Fibroblast of the aortic adventitia (primary cell): ENCODE measurements at regions not wholly inside any gene's neighbourhood (a gene's known extent, or its start where the extent isn't known, plus 50 kb on each side); places are given as distances from the start of the nearest gene placed in this dataset.

Experiments used
- DNase-seq: peaks from one replicate; pipeline ENCODE4 v3.0.0-alpha.2; 2010; ENCODE audit warnings: low read depth
- H3K4me3 ChIP-seq: 2 replicates; pipeline ENCODE4 v1.5.1; 2011; ENCODE audit warnings: low read depth, mild to moderate bottlenecking, control low read depth, low read length, moderate library complexity
- TF ChIP-seq, protein P1 (sequence below): IDR thresholded peaks from 2 replicates; pipeline ENCODE4 v1.5.1; 2011; ENCODE audit warnings: mild to moderate bottlenecking, low read length, control low read depth, inconsistent platforms; ENCODE audit not compliant: insufficient read depth

DNA sequence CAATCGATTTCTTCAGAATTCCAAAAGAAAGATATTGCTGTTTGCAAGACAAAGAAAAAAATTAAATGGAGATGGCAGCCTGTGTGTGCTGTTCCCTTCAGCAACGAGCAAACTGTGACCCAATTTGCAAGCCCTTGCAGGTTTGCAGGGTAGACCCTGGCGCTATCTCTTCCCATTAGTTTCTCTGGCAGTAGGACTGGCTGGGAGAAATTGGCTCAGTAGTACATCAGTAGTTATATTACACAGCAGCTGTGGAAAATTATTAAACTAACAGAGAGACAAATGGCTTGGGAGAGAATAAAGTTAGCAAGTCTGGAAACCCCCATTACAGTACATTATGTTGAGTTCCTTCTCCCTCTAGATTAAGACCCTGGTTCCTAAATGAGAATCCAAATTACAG, 116.4 kb upstream of the ITGB1 start:
- TF ChIP-seq, protein P1, sequence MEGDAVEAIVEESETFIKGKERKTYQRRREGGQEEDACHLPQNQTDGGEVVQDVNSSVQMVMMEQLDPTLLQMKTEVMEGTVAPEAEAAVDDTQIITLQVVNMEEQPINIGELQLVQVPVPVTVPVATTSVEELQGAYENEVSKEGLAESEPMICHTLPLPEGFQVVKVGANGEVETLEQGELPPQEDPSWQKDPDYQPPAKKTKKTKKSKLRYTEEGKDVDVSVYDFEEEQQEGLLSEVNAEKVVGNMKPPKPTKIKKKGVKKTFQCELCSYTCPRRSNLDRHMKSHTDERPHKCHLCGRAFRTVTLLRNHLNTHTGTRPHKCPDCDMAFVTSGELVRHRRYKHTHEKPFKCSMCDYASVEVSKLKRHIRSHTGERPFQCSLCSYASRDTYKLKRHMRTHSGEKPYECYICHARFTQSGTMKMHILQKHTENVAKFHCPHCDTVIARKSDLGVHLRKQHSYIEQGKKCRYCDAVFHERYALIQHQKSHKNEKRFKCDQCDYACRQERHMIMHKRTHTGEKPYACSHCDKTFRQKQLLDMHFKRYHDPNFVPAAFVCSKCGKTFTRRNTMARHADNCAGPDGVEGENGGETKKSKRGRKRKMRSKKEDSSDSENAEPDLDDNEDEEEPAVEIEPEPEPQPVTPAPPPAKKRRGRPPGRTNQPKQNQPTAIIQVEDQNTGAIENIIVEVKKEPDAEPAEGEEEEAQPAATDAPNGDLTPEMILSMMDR = no peak
- H3K4me3 ChIP-seq = no peak overlapping the region
- peak; percentile 35 for DNase-seq

DNA sequence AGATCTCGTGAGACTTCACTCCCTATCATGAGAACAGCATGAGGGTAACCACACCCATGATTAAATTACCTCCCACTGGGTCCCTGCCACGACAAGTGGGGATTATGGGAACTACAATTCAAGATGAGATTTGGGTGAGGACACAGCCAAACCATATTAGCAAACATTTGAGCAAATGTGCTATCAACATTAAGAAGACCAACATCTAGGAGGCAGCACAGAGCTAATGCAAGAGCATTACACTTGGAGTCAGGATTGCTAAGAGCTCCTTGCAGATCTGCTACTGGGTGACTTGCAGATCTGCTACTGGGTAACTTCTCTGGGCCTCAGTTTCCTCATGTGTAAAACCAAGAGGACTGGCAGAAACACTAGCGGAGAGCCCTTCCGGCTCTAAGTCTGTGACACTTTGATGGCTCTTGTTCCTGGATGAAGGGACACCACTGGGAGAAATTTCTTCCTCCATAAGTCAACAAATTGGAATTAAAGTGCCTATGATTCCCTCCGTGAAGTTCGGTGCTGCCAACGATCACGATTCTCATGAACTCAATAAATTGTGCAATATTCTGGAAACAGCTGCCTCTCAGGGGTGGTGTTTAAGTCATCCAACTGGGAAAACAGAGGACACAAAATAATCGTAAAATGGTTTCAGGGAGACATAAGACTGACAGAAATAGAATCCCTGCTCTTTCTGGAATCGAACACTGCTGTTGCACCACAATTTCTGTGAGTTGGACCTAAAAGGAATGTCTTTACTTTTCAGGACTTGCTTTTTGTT, 115.8 kb upstream of the ITGB1 start:
- TF ChIP-seq, protein P1 = peak; percentile 34
- DNase-seq = peak; percentile 68
- no peak overlapping the region for H3K4me3 ChIP-seq

DNA sequence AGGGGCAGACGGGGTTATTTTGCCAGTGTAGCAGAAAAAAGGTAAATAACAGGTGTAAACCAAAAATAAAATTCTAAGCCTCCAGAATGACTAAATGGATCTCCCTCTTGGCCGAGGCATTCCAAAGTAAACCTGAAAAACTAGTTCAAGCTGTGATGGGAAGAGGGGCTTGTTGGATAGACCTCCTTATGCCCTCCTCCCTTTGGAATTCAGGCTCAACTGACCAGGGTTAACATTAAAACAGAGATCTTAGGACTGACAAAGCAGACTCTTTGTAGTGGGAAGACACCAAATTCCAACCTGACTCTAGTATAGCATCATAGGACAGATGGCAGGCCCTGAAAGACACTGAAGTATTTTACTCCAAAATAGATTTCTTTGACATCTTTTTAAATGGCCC, 113.8 kb upstream of the ITGB1 start:
- TF ChIP-seq, protein P1 = no peak
- no peak overlapping the region for H3K4me3 ChIP-seq
- DNase-seq = no peak

DNA sequence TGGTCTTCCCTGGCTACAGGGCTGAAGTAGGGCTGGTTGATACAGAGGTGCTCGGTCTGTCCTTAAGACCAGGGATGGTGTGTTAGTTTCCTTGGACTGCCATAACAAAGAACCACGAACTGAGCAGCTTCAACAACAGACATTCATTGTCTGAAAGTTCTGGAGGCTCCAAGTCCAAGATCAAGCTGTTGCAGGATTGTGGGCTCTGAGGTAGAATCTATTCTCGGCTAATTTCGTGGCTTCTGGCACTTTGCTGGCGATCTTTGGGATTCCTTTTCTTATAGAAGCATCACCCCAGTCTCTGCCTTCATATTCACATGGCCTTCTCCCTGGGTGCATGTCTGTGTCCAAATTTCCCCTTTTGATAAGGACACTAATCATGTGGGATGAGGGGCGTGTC, 112.1 kb upstream of the ITGB1 start:
- TF ChIP-seq, protein P1 = no peak
- H3K4me3 ChIP-seq = no peak overlapping the region
- DNase-seq = no peak

DNA sequence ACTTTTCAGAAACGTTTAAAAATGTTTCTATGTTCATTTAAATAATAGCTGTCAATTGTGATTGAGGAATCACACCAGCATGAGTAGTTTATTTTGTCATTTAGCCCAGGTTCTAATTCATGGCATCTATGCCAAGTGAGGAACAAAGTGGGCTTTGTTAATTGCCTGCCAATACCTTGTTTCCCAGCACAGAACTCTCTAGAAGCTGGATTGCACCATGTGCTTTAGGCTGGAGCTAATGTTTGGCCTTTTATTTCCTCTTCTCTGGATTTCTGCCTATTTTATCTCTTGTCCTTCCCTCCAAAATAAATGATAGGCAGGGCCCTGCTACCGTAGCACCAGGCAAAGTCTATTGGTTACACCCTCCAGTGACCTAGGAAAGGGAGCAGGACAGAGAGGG, 109.9 kb upstream of the ITGB1 start:
- H3K4me3 ChIP-seq = no peak overlapping the region
- TF ChIP-seq, protein P1 = no peak
- no peak for DNase-seq

DNA sequence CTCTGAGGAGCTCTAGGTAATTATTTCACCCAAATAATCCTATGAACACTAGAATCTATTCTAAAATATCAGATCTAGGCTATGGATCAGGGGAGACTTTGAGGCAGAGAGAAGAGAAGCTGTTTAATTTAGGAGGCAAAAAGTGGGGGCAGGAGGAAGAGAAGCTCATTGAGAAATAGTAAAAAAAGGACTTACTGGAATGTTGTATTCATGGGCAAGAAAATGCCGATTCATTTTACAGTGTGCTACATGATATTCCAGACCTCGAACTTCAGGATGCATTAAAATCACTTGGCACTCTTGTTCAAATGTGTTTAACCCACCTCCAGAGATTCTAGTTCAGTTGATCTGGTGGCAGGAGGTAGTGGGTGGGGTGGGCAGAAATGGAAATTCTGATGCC, 109.5 kb upstream of the ITGB1 start:
- DNase-seq = peak; percentile 52
- H3K4me3 ChIP-seq = no peak overlapping the region
- TF ChIP-seq, protein P1 = no peak
